IPS-20b (cell line): ENCODE measurements at regions not wholly inside any gene's neighbourhood (a gene's known extent, or its start where the extent isn't known, plus 50 kb on each side); places are given as distances from the start of the nearest gene placed in this dataset.
"Not testable (repeated sequence)": the region's sequence is repeated elsewhere in the genome, so short reads cannot be mapped to it uniquely, and the experiment has no call there.

Experiments used
- H3K27ac ChIP-seq: one replicate; pipeline ENCODE4 v1.5.1; 2013; ENCODE audit warnings: low read length
- H3K27me3 ChIP-seq: 2 replicates; pipeline ENCODE4 v1.6.1; 2013; ENCODE audit warnings: mild to moderate bottlenecking, low read length, inconsistent platforms; ENCODE audit not compliant: insufficient read depth
- H3K36me3 ChIP-seq: 2 replicates; pipeline ENCODE4 v1.6.1; 2013; ENCODE audit warnings: low read depth, mild to moderate bottlenecking, inconsistent platforms, low read length, moderate library complexity; ENCODE audit not compliant: insufficient read depth
- H3K4me1 ChIP-seq: 2 replicates; pipeline ENCODE4 v1.6.1; 2013; ENCODE audit warnings: mild to moderate bottlenecking, control low read depth, inconsistent platforms, low read length, moderate library complexity; ENCODE audit not compliant: insufficient read depth
- H3K4me3 ChIP-seq: 2 replicates; pipeline ENCODE4 v1.5.1; 2013; ENCODE audit warnings: mild to moderate bottlenecking, low read length, inconsistent platforms
- H3K9ac ChIP-seq: 2 replicates; pipeline ENCODE4 v1.6.1; 2013; ENCODE audit warnings: low read depth, mild to moderate bottlenecking, inconsistent platforms, low read length, moderate library complexity
- H3K9me3 ChIP-seq: 2 replicates; pipeline ENCODE4 v1.6.1; 2013; ENCODE audit warnings: mild to moderate bottlenecking, low read depth, low read length, inconsistent platforms; ENCODE audit not compliant: insufficient read depth

DNA sequence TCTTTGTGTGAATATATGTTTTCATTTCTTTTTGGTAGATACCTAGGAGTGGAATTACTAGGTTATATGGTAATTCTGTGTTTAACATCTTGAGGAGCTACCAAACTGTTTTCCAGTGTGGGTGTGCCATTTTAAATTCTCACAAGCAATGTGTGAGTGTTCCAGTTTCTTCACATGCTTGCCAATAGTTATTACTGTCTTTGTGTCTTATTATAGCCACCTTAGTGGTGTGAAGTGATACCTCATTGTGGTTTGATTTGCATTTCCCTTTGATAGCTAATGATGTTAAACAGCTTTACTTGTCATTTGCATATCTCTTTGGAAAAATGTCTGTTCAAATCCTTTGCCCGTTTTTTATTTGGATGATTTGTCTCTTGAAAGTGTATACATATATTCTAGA lies 513.0 kb downstream of the TMEM38B start:
- H3K27me3 ChIP-seq = no peaks in the 10 kb centered on the region
- no peaks in the 10 kb centered on the region for H3K36me3 ChIP-seq
- H3K9ac ChIP-seq = no peak overlapping the region
- no peak overlapping the region for H3K27ac ChIP-seq
- H3K4me3 ChIP-seq = no peak overlapping the region
- H3K9me3 ChIP-seq = no peaks in the 10 kb centered on the region
- H3K4me1 ChIP-seq = no peaks in the 10 kb centered on the region

- no peak overlapping the region for H3K4me3 ChIP-seq
- no peak overlapping the region for H3K9ac ChIP-seq
- no peaks in the 10 kb centered on the region for H3K36me3 ChIP-seq
- H3K4me1 ChIP-seq = no peaks in the 10 kb centered on the region
- H3K27me3 ChIP-seq = no peaks in the 10 kb centered on the region
- no peak overlapping the region for H3K27ac ChIP-seq
- no peaks in the 10 kb centered on the region for H3K9me3 ChIP-seq
Measured at GRCh38 chr9:106218427-106218826, 524.1 kb downstream of the TMEM38B start.

GRCh38 chr9:106218854-106219253 lies 524.5 kb downstream of the TMEM38B start:
- H3K36me3 ChIP-seq = no peaks in the 10 kb centered on the region
- H3K9me3 ChIP-seq = no peaks in the 10 kb centered on the region
- H3K9ac ChIP-seq = no peak overlapping the region
- H3K27ac ChIP-seq = no peak overlapping the region
- H3K4me1 ChIP-seq = no peaks in the 10 kb centered on the region
- H3K27me3 ChIP-seq = no peaks in the 10 kb centered on the region
- H3K4me3 ChIP-seq = no peak overlapping the region

DNA sequence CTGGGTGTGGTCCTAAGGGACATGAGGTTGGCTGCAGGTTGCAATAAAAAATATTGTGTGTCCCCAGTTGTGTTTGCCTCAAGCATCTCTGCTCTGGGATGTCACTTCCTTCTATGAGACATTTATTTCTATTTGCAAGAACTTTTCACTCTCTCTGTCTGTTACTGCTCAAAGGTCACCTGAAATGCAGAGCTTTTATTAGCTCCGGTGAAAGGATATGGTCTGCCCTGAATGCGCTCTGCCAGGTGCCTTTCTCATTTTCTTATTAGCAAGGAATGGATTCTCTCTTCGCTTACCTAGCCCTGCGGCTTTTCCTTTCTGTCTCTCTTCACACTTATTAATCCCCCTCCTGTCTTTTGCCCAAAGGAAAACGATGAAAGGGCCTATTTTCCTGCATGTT lies 526.1 kb downstream of the TMEM38B start:
- Histone ChIP-seq H3K36me3 (no peaks in the 10 kb centered on the region), H3K9ac (no peak overlapping the region), H3K27ac (no peak overlapping the region), H3K4me3 (no peak overlapping the region), H3K4me1 (no peaks in the 10 kb centered on the region), H3K27me3 (no peaks in the 10 kb centered on the region), H3K9me3 (no peaks in the 10 kb centered on the region)

DNA sequence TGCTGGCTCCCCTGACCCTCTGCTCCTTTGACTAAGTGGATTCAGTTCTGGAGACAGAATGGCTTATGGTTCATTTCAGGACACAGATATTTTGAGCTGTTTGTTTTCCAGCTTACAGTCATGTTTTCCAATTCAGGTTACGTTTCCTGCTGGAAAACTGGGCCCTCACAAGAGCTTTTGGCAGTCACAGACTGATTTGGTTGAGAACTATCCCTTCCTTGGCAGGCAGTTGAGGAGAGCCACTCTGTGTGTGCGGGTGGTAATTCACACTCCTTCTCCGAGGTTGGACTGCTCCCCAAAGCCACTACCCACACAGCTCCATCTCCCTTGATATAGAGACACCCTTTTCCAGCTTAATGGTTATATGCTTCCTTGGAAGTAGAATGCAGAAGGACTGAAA lies 534.5 kb downstream of the TMEM38B start:
- no peak overlapping the region for H3K4me3 ChIP-seq
- no peaks in the 10 kb centered on the region for H3K27me3 ChIP-seq
- no peaks in the 10 kb centered on the region for H3K36me3 ChIP-seq
- H3K9me3 ChIP-seq = no peaks in the 10 kb centered on the region
- no peak overlapping the region for H3K9ac ChIP-seq
- H3K27ac ChIP-seq = no peak overlapping the region
- no peaks in the 10 kb centered on the region for H3K4me1 ChIP-seq

DNA sequence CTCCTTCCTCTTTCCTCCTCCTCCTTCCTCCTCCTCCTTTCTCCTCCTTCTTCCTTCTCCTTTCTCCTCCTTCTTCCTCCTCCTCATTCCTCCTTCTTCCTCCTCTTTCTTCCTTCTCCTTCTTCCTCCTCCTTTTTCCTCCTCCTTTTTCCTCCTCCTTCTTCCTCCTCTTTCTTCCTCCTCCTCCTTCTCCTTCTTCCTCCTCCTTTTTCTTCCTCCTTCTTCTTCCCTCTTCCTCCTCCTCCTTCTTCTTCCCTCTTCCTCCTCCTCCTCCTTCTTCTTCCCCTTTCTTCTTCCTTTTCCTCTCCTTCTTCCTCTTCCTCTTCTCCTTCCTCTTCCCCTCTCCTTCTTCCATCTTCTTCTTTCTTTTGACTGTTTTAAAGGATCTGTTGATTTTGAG lies 538.8 kb downstream of the TMEM38B start:
- Histone ChIP-seq H3K27ac (no peak overlapping the region), H3K4me3 (no peak overlapping the region), H3K27me3 (no peaks in the 10 kb centered on the region), H3K4me1 (no peaks in the 10 kb centered on the region), H3K9me3 (no peaks in the 10 kb centered on the region), H3K36me3 (no peaks in the 10 kb centered on the region), H3K9ac (no peak overlapping the region)

- not testable (repeated sequence) for H3K9ac ChIP-seq, H3K36me3 ChIP-seq, H3K4me3 ChIP-seq, H3K27me3 ChIP-seq, H3K4me1 ChIP-seq, H3K27ac ChIP-seq
- peaks cover 11% of the 10 kb centered on the region for H3K9me3 ChIP-seq
Measured at GRCh38 chr9:106260908-106261307, 566.6 kb downstream of the TMEM38B start.

- no peaks in the 10 kb centered on the region for H3K27me3 ChIP-seq
- no peak overlapping the region for H3K27ac ChIP-seq
- no peaks in the 10 kb centered on the region for H3K4me1 ChIP-seq
- no peaks in the 10 kb centered on the region for H3K9me3 ChIP-seq
- no peak overlapping the region for H3K9ac ChIP-seq
- H3K36me3 ChIP-seq = no peaks in the 10 kb centered on the region
- no peak overlapping the region for H3K4me3 ChIP-seq
Measured at GRCh38 chr9:106277966-106278365, 583.6 kb downstream of the TMEM38B start.

DNA sequence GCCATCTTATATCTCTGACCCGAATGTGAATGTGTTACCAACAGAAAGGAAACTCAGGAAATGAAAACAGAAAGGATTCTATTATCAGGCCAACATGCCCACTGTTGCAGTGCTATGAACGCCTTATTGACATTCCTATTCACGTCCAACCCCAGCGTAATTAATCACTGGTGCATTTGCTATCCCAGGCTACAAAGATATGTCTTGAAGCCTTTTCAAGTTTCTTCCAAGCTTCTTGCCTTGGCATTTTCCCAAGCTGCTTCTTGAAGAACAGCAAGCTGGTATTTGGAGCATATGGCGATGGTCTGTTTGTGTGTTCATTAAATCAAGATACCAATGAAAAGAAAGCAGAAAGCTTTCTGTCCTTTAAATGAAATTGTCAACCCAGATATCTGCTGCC lies 579.2 kb upstream of the ZNF462 start:
- no peaks in the 10 kb centered on the region for H3K9me3 ChIP-seq
- no peak overlapping the region for H3K9ac ChIP-seq

DNA sequence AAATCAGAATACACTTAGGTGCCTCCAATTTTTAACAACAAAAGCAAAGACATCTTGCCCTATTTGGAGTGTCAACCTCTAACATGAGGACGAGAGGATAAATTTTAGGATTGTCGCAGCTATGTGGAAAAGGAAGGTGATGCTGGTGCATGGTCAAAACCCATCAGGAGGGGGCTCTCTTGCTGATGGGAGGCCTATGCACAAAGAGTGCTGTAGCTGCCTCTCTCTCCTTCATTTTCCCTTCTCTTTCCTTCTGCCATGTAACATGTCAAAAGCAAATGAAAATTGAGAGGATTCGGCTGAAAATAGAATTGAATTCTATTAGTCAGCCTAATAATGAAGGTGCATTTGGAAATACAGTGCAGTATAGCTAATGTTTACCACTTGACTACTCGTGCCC lies 578.7 kb upstream of the ZNF462 start:
- Histone ChIP-seq H3K4me1 (no peaks in the 10 kb centered on the region), H3K27ac (no peak overlapping the region), H3K4me3 (no peak overlapping the region), H3K36me3 (no peaks in the 10 kb centered on the region), H3K9me3 (no peaks in the 10 kb centered on the region), H3K27me3 (no peaks in the 10 kb centered on the region), H3K9ac (no peak overlapping the region)

More for the DNA sequence above, 579.2 kb upstream of the ZNF462 start:
- H3K27me3 ChIP-seq = no peaks in the 10 kb centered on the region
- no peak overlapping the region for H3K4me3 ChIP-seq
- no peaks in the 10 kb centered on the region for H3K36me3 ChIP-seq
- no peak overlapping the region for H3K27ac ChIP-seq
- H3K4me1 ChIP-seq = no peaks in the 10 kb centered on the region

- H3K9ac ChIP-seq = no peak overlapping the region
- H3K4me1 ChIP-seq = no peaks in the 10 kb centered on the region
- no peaks in the 10 kb centered on the region for H3K36me3 ChIP-seq
- no peak overlapping the region for H3K4me3 ChIP-seq
- no peak overlapping the region for H3K27ac ChIP-seq
- no peaks in the 10 kb centered on the region for H3K27me3 ChIP-seq
- no peaks in the 10 kb centered on the region for H3K9me3 ChIP-seq
Measured at GRCh38 chr9:106286249-106286648, 576.7 kb upstream of the ZNF462 start.

- Histone ChIP-seq H3K27ac (no peak overlapping the region), H3K9me3 (no peaks in the 10 kb centered on the region), H3K27me3 (no peaks in the 10 kb centered on the region), H3K4me1 (no peaks in the 10 kb centered on the region), H3K4me3 (no peak overlapping the region), H3K36me3 (no peaks in the 10 kb centered on the region), H3K9ac (no peak overlapping the region)
Measured at GRCh38 chr9:106287091-106287631, 575.8 kb upstream of the ZNF462 start.

DNA sequence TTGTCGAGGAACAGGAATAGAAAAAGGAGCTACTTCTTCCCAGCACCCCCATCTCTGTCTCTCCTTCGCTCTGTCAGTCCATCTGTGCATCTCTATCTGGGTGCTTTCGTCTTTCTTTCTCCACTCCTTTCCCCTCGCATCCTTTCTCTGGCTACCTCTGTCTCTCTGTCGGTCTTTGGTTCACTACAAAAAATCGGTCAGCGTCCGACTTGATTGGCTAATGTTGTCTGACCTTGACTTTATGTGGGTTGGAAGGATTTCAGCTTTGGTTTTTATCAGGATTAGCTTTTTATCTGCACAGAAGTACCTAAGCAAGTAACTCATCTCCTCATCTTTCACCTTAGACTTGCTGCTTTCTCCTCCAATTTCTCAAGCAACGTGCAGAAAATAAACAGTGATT lies 575.2 kb upstream of the ZNF462 start:
- no peak overlapping the region for H3K27ac ChIP-seq
- no peaks in the 10 kb centered on the region for H3K9me3 ChIP-seq
- H3K27me3 ChIP-seq = no peaks in the 10 kb centered on the region
- no peaks in the 10 kb centered on the region for H3K4me1 ChIP-seq
- no peak overlapping the region for H3K9ac ChIP-seq
- H3K4me3 ChIP-seq = no peak overlapping the region
- H3K36me3 ChIP-seq = no peaks in the 10 kb centered on the region
